HG03520 (cell line): ENCODE measurements at regions not wholly inside any gene's neighbourhood (a gene's known extent, or its start where the extent isn't known, plus 50 kb on each side); places are given as distances from the start of the nearest gene placed in this dataset.

Experiments used
- ATAC-seq: cut with Tn5 transposase; IDR thresholded peaks from one replicate; pipeline ENCODE4 v1.9.1; 2021; ENCODE audit warnings: mild to moderate bottlenecking, moderate library complexity; ENCODE audit not compliant: unreplicated experiment

GRCh38 chr4:96166806-96167205, 326.9 kb downstream of the PDHA2 start:
- ATAC-seq, result no peak

DNA sequence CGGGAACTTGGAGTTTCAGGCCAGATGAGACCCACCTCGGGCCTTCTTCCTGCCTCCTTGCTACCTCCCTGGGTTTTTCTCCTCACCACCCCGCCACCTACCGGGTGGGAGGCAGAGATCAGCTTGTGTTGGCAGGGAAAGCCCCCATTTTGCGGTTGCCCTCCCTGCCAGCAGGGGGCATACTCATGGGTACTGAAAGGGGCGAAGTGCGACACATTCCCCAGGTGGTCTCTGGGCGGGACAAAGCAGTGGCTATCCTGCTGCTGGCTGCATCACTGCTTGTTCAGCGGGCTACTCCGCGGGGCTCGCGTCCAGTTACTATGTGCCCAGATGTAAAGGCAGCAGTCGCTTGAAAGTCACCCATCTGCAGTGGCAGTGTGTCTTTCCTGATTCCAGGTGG, 330.3 kb downstream of the PDHA2 start:
- ATAC-seq, result no peak

DNA sequence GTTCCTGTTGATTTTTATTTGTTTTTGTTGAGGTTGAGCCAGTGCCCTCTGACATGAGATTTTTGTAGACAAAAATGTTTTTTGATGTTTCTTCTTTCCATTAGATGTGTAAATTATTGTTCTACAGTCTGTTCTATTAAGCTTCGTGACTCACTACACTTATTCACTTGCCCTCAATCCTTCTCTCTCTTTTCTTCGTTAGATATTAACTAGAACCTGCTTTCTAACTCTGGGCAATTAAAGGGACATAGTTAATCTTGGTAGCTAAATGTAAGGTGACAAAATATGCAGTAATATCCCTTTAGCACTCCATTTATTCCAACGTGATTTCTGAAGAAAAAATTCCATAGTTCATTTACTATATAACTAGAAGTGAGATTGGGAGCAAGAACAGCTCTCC, 333.9 kb downstream of the PDHA2 start:
- ATAC-seq, result no peak

- ATAC-seq, result no peak
Measured at GRCh38 chr4:96175871-96176270, 336.0 kb downstream of the PDHA2 start.

DNA sequence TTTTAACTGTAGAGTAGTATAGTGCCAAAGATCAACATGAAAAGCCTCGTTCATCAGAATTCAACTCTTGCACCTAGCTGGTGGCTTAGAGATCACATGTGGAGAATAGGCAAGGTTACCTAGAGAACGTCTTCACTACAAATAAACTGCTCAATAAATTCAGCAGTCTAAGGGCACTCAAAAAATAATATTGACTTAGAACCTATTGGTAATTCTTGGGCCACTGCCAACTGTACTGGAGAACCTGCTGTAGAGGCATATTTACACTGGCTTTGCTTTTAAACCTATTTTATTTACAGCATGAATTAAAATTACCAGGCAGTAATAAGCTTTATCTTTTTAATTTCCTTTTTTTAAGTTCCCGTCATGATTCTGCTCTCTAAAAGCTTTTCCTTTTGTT, 343.7 kb downstream of the PDHA2 start:
- no peak for ATAC-seq

DNA sequence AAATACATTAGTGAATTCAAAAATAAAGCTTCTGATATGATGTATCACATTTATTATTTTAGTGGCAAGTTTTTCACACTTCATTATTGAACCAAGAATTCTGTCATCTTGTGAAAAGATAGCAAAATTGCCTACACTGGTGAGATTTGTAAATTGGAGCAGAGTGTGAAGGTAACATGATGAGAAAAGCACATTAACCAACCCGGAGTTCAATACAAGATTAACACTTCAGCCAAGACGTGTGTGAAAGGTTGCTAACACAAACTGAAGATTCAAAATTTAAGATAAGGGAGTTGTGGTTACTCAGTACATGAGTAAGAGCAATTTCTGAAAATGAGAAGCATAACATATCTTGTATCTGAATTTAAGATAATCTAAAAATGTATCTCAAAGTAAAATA, 346.7 kb downstream of the PDHA2 start:
- no peak for ATAC-seq

GRCh38 chr4:96189761-96190160, 349.9 kb downstream of the PDHA2 start:
- ATAC-seq, result no peak

GRCh38 chr4:96193061-96193460, 353.2 kb downstream of the PDHA2 start:
- ATAC-seq, result no peak

DNA sequence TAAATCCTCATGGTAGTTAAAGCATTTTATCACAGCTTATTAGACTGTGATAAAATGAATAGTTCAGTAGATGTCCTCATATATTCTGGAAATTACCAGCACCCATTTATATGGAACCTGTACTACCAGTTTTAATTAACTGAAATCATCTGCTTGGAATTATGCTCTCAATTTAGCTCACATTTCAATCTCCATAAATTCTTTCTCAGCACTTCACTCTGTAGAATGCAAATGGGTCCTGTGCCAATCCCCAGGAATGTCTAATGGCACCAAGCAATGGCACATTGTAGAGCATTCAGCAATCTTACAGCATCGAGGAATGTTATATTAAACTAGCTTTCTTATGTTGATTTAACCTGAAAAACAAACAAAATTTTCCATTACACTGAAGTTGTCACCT, 355.1 kb downstream of the PDHA2 start:
- no peak for ATAC-seq

DNA sequence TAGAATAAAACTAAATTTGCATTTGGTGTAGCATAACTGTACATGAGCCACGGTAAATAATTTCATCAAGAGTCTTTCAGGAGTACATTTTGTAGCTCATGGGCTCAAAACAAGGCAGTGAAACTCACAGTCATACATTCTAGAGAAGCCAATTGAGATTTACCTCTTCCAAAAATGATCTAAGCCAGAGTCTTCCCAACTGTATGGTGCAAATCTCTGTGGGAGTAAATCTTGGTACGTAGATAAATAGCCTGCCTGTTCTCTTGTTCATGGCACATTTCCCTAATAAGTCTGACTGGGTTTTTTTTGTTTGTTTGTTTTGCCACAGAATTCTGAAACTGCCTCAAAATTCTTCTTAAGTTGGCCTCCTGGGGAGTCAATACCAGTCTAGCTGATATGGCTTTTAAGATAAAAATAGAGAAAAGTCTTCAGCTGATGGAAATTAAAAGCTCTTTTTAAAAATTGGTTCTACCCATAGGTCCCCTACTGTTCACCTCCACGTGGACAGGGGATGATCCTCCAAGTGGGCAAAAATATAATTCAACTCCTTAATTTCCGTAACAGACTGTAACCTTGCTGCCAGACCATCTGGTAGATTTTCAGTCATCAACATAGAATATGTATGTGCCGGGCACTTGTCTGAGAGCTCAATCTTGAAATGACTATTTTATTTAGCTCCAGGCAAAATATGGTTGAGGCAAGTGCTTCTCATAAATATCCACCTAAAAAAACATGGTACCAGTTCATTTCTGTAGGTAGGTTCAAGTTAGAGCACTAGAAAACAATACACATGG, 365.4 kb downstream of the PDHA2 start:
- no peak for ATAC-seq

GRCh38 chr4:96227515-96227914, 387.6 kb downstream of the PDHA2 start:
- no peak for ATAC-seq

GRCh38 chr4:96228463-96228862, 388.6 kb downstream of the PDHA2 start:
- ATAC-seq, result no peak

DNA sequence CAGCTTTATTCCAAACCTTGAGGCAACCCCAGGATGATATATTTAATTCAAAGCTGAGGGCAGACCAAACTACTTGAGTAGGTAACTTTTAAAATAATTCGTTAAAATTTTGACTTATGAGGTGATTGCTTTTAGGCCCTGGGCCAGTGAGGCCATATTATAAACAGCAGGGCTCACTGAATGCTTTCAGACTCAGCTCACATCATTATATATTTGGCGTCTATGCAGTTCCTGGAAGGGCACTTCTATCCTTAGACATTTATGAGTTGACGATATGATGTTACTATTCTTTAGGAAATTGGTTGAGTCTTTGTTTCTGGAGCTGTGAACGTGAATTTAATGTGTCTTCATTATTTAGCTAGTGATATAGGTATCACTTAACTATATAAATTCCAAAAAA, 400.1 kb downstream of the PDHA2 start:
- ATAC-seq, result no peak

DNA sequence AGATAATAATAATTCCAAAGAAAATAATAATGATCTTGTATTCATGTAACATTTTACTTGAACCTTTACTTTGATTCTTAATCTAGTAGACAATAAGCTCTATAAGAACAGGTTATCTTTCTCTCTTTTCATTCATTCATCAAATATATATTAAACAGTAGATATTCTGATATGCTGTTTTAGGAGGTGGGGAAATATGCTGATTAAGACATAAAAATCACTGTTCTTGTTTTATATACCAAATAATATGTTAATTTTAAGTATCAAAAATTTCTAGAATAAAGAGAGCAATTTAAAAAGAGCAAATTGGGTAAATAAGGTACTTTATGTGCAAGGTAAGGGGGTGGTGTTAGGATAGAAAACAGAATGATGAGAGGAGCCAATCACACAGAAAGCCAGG, 401.9 kb downstream of the PDHA2 start:
- no peak for ATAC-seq

- ATAC-seq, result no peak
Measured at GRCh38 chr4:96247096-96247495, 407.2 kb downstream of the PDHA2 start.

DNA sequence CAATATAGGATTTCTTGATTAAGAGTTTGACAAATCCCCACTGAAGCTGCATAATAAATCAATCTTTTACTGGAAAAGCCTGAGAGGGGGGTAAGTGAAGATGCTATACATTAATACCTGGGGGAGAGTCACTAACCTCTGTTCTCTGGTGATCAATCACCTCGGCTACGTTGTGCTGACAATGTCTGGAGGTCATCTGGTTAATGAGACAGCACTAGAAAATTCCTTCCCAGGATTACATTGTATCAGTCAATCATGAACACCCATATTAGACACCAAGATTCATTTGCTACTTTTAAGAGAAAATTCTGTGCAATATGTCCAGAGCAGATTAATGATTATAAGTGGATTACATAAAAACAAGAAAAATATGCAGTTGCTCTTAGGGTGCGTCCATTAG, 408.3 kb downstream of the PDHA2 start:
- no peak for ATAC-seq

- ATAC-seq, result no peak
Measured at GRCh38 chr4:96260064-96260682, 420.3 kb downstream of the PDHA2 start.

GRCh38 chr4:96262057-96262456, 422.2 kb downstream of the PDHA2 start:
- ATAC-seq, result no peak

- no peak for ATAC-seq
Measured at GRCh38 chr4:96263291-96263690, 423.4 kb downstream of the PDHA2 start.

DNA sequence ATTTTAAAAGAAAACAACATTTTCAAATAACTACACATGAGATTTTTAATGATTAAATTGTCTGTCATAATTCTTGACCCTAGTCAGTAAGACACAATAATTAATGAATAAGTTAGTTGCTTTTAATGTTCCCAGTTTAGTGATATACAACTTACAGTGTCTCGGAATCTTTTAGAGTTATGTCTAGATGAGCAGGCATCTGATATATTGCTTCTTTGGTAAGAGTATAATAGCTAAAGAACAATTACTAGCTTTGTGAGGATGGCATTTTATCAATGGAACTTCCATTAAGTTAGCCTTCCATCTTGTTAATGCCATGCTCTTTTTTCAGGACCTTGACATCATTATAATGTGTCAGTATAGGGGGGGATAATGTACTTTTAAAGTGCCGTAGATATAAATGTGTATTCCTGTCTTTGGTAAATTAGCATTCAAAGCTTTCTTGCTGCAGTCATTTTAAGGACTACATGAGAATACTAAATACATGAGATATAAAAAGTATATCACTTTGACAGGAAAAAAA, 425.1 kb downstream of the PDHA2 start:
- ATAC-seq, result no peak

DNA sequence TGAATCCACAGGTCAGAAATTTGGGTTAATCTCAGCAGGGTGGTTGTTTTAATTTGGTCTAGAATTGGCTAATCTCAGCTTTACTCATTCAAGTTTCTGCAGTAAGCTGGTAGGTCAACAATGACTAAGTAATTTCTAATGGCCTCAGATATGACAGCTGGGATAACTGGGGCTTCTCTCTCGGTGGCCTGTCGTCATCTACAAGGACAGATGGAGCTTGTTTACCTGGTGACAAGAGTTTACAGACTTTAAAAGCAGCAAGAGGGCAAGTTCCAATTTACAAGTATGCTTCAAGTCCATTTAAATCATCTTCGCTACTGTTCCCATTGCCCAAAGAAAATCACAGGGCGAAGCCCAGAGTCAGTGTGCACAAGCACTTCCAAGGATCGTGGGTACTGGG, 453.9 kb downstream of the PDHA2 start:
- ATAC-seq, result no peak

DNA sequence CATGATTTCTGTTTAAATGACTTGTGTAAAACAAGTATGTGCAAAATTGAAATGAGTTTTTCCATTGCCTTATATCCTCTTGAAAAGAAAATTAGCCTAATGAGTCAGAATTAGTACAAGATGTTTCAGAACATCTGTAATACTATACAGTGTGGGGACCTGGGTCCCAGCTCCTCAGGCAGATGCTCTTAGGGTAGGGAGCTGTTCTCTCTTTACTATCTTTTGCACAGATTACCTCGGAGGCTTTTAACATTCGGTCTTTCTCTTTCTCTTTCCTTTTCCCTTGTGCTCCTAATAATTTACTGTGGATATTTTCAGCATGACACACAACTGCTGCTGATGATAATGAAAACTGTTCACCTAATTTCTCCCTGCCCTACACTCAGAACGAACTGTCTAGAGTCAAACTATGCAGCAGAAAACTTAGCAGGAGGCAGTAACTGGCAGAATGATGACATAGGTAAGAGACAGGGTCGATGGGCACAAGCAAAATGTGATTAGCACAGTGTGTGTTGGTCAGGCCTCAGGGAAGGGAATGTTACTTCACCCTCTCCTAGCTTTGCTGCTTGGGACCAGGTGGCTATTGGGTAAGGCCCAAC, 455.3 kb downstream of the PDHA2 start:
- no peak for ATAC-seq
